ENCODE measurements at regions not wholly inside any gene's neighbourhood (a gene's known extent, or its start where the extent isn't known, plus 50 kb on each side); places are given as distances from the start of the nearest gene placed in this dataset.

DNA sequence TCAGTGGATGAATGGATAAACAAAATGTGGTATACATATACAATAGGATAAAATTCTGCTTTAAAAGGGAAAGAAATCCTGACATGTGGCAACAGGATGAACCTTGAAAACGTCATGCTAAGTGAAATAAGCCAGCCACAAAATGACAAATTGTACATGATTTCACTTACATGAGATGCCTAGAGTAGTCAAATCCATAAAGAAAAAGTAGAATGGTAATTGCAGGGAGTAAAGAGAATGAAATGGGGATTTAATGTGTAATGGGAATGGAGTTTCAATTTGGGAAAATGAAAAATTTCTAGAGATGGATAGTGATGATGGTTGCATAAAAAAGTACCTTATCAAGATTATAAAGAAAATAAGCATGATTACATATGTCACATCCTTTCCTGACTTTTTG, 1489.2 kb upstream of the C9orf72 start:
- no peak for ATAC-seq
- TF ChIP-seq, protein P1, sequence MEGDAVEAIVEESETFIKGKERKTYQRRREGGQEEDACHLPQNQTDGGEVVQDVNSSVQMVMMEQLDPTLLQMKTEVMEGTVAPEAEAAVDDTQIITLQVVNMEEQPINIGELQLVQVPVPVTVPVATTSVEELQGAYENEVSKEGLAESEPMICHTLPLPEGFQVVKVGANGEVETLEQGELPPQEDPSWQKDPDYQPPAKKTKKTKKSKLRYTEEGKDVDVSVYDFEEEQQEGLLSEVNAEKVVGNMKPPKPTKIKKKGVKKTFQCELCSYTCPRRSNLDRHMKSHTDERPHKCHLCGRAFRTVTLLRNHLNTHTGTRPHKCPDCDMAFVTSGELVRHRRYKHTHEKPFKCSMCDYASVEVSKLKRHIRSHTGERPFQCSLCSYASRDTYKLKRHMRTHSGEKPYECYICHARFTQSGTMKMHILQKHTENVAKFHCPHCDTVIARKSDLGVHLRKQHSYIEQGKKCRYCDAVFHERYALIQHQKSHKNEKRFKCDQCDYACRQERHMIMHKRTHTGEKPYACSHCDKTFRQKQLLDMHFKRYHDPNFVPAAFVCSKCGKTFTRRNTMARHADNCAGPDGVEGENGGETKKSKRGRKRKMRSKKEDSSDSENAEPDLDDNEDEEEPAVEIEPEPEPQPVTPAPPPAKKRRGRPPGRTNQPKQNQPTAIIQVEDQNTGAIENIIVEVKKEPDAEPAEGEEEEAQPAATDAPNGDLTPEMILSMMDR (IDR thresholded peaks at IDR 0.05), result no peak
- H3K27me3 ChIP-seq (ENCODE audit: control insufficient read depth, insufficient read depth, low read length), result no peaks in the 10 kb centered on the region
- H3K27ac ChIP-seq (ENCODE audit: low read length), result no peak overlapping the region
- Mint-ChIP-seq H3K9me3 (peaks cover 2 to 4% of the 10 kb centered on the region in 2 donors), H3K4me3 (no peak overlapping the region), H3K36me3 (peaks cover 11% of the 10 kb centered on the region), H3K27ac (peak overlapping the region in 1 of 2 donors; percentile 2), H3K27me3 (ENCODE audit: low read depth in 2 of 2) (no peaks in the 10 kb centered on the region), H3K4me1 (peaks cover 16 to 39% of the 10 kb centered on the region in 2 donors)
- H3K9me3 ChIP-seq (ENCODE audit: control insufficient read depth, insufficient read depth, low read length), result no peaks in the 10 kb centered on the region
- no peak overlapping the region for H3K4me3 ChIP-seq (ENCODE audit: low read length)
- H3K4me1 ChIP-seq (ENCODE audit: control insufficient read depth, insufficient read depth, low read length), result no peaks in the 10 kb centered on the region
- 88% methylated on average over 1 of the region's 1 CpG for whole genome bisulfite sequencing (ENCODE audit: insufficient coverage)
- no peaks in the 10 kb centered on the region for H3K36me3 ChIP-seq (ENCODE audit: control insufficient read depth, insufficient read depth, low read length)
- DNase-seq, result no peak
- intact Hi-C loops (cut with micrococcal nuclease), result no loop called here

DNA sequence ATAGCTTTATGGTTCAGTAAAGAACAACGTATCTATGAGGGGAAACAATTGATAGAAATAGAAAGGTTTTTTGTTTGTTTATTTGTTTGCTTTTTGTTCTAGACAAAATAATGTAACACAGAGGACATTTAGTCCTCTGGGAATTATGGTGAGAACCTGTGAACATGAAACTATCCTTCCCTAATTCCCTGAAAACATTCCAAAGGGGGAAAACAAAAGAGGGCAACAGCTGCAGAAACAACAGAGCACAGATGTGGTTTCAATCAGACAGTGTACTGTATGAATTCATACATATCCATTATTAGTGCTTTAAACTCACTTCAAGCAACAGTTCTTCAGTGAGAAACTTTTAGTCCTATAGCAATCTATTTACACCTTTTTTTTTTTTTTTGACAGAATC, 1489.8 kb upstream of the C9orf72 start:
- no CpG with 5 or more reads among the region's 1 CpG for WGBS (ENCODE audit: insufficient coverage)
- intact Hi-C loops (cut with micrococcal nuclease), result no loop called here
- no peaks in the 10 kb centered on the region for H3K36me3 ChIP-seq (ENCODE audit: control insufficient read depth, insufficient read depth, low read length)
- no peaks in the 10 kb centered on the region for H3K27me3 Mint-ChIP-seq (ENCODE audit: low read depth in 2 of 2)
- H3K36me3 Mint-ChIP-seq, result peaks cover 6% of the 10 kb centered on the region
- peak overlapping the region in 1 of 2 donors; percentile 2 for H3K27ac Mint-ChIP-seq
- peaks cover 16 to 34% of the 10 kb centered on the region in 2 donors for H3K4me1 Mint-ChIP-seq
- TF ChIP-seq, protein P1 (IDR thresholded peaks at IDR 0.05), result no peak
- no peaks in the 10 kb centered on the region for H3K27me3 ChIP-seq (ENCODE audit: control insufficient read depth, insufficient read depth, low read length)
- no peak overlapping the region for H3K4me3 ChIP-seq (ENCODE audit: low read length)
- DNase-seq, result no peak
- H3K9me3 ChIP-seq (ENCODE audit: control insufficient read depth, insufficient read depth, low read length), result no peaks in the 10 kb centered on the region
- no peak overlapping the region for H3K4me3 Mint-ChIP-seq
- H3K27ac ChIP-seq (ENCODE audit: low read length), result no peak overlapping the region
- H3K4me1 ChIP-seq (ENCODE audit: control insufficient read depth, insufficient read depth, low read length), result no peaks in the 10 kb centered on the region
- ATAC-seq, result no peak
- peaks cover 0 to 4% of the 10 kb centered on the region in 2 donors for H3K9me3 Mint-ChIP-seq

DNA sequence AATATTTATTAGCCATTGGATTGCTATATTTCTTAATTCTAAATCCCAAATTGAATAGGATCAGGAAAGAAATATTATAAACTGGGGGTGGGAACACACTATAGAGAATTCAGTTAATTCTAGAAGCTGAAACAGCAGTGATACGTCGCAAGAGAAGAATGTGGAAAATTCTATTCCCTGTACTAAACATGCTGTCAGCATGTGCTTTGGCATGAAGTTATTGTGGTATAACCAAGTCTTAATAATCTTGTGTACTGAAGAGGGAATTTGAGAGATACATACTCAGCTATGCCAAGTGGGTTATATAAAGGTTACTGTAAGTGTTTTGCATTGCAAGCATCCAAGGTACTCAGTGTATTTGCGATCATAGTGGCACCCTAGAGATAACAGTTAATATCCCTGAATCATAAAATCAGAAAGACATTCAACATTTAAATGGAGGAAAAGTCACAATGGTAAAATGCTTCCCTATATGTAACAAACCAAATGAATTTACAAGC, 1492.9 kb upstream of the C9orf72 start:
- H3K36me3 Mint-ChIP-seq, result no peaks in the 10 kb centered on the region
- H3K9me3 ChIP-seq (ENCODE audit: control insufficient read depth, insufficient read depth, low read length), result no peaks in the 10 kb centered on the region
- intact Hi-C loops (cut with micrococcal nuclease), result no loop called here
- no peak overlapping the region for H3K4me3 Mint-ChIP-seq
- H3K9me3 Mint-ChIP-seq, result no peaks in the 10 kb centered on the region
- H3K27me3 Mint-ChIP-seq (ENCODE audit: low read depth in 2 of 2), result no peaks in the 10 kb centered on the region
- H3K36me3 ChIP-seq (ENCODE audit: control insufficient read depth, insufficient read depth, low read length), result no peaks in the 10 kb centered on the region
- H3K27ac ChIP-seq (ENCODE audit: low read length), result no peak overlapping the region
- H3K27me3 ChIP-seq (ENCODE audit: control insufficient read depth, insufficient read depth, low read length), result no peaks in the 10 kb centered on the region
- no peak overlapping the region for H3K27ac Mint-ChIP-seq
- no peak overlapping the region for H3K4me3 ChIP-seq (ENCODE audit: low read length)
- peaks cover 7 to 30% of the 10 kb centered on the region in 2 donors for H3K4me1 Mint-ChIP-seq
- no peaks in the 10 kb centered on the region for H3K4me1 ChIP-seq (ENCODE audit: control insufficient read depth, insufficient read depth, low read length)
- DNase-seq, result no peak
- ATAC-seq, result no peak
- TF ChIP-seq, protein P1 (IDR thresholded peaks at IDR 0.05), result no peak
- 100% methylated on average over 2 of the region's 3 CpGs for WGBS (ENCODE audit: insufficient coverage)

DNA sequence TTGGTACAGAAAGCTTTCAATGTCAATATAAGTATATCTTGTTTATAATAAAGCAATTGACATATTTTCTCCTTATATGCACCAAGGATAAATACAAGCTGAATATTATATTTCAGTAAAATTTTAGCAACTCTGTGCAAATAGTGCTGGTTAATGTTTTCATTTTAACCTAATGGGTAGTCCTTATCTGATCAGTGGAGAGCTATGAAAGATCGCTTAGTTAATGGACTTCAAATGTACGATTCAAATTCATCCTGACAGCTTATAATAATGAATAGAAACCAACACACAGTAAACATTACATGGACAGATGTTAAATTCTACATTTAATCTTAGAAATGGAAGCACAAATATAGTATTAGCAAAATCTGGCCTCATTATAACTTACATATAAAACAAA, 1495.2 kb upstream of the C9orf72 start:
- peaks cover 7 to 20% of the 10 kb centered on the region in 2 donors for H3K4me1 Mint-ChIP-seq
- H3K4me3 Mint-ChIP-seq, result no peak overlapping the region
- Histone ChIP-seq H3K36me3 (ENCODE audit: control insufficient read depth, insufficient read depth, low read length) (no peaks in the 10 kb centered on the region), H3K4me3 (ENCODE audit: low read length) (no peak overlapping the region), H3K4me1 (ENCODE audit: control insufficient read depth, insufficient read depth, low read length) (no peaks in the 10 kb centered on the region), H3K27me3 (ENCODE audit: control insufficient read depth, insufficient read depth, low read length) (no peaks in the 10 kb centered on the region), H3K9me3 (ENCODE audit: control insufficient read depth, insufficient read depth, low read length) (no peaks in the 10 kb centered on the region), H3K27ac (ENCODE audit: low read length) (no peak overlapping the region)
- TF ChIP-seq, protein P1 (IDR thresholded peaks at IDR 0.05), result no peak
- no peaks in the 10 kb centered on the region for H3K9me3 Mint-ChIP-seq
- no peak for DNase-seq
- H3K36me3 Mint-ChIP-seq, result no peaks in the 10 kb centered on the region
- ATAC-seq, result no peak
- no CpG with 5 or more reads among the region's 2 CpGs for WGBS (ENCODE audit: insufficient coverage)
- H3K27me3 Mint-ChIP-seq (ENCODE audit: low read depth in 2 of 2), result no peaks in the 10 kb centered on the region
- intact Hi-C loops (cut with micrococcal nuclease), result no loop called here
- H3K27ac Mint-ChIP-seq, result no peak overlapping the region
